Adrenal gland (tissue), 5 donors: ENCODE measurements at regions not wholly inside any gene's neighbourhood (a gene's known extent, or its start where the extent isn't known, plus 50 kb on each side); places are given as distances from the start of the nearest gene placed in this dataset.

Experiments used
- POLR2A ChIP-seq, 2 donors: fragments of 450-650 bp; IDR thresholded peaks; one replicate each; pipeline ENCODE4 v1.6.1; 2017; ENCODE audit warnings: antibody characterized with exemption in 2 of 2, mild to moderate bottlenecking in 2 of 2, moderate library complexity in 1 of 2
- TF ChIP-seq, protein P1 (sequence below), 6 experiments: fragments of 450-650 bp in 4 of 6; fragments of 200-600 bp in 2 of 6; sonication (generic) in 1 of 6; IDR thresholded peaks; 1 replicate in 5 of 6; 2 replicates in 1 of 6; pipeline versions ENCODE4 v1.5.1 to v1.8.0; 2016 to 2021; ENCODE audit warnings: antibody characterized with exemption in 6 of 6, mild to moderate bottlenecking in 2 of 6, moderate library complexity in 1 of 6
- donor health status: DM: no; HTN: no; CAD: no.

DNA sequence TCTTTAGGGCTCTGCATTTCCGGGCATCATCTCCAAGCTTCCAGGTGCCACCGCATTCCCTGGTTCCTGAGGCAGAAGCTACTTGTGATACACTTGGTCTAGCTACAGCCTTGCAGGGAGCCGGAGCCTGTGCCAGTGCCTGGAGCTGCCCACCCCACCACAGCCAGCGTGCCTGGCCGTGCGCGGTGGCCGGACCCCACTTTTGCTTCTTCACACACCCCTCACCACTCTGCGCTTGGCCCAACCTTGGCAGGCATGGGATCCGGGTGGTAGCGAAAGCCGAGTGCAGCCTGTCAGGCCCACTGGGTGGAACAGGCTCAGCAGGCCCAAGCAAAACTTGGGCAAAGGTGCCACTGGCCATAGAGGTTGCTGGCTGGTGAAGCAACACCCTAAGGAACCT lies 823.7 kb downstream of the GLUD2 start:
- TF ChIP-seq POLR2A (IDR thresholded peaks at IDR 0.05), result no peak
- TF ChIP-seq, protein P1, sequence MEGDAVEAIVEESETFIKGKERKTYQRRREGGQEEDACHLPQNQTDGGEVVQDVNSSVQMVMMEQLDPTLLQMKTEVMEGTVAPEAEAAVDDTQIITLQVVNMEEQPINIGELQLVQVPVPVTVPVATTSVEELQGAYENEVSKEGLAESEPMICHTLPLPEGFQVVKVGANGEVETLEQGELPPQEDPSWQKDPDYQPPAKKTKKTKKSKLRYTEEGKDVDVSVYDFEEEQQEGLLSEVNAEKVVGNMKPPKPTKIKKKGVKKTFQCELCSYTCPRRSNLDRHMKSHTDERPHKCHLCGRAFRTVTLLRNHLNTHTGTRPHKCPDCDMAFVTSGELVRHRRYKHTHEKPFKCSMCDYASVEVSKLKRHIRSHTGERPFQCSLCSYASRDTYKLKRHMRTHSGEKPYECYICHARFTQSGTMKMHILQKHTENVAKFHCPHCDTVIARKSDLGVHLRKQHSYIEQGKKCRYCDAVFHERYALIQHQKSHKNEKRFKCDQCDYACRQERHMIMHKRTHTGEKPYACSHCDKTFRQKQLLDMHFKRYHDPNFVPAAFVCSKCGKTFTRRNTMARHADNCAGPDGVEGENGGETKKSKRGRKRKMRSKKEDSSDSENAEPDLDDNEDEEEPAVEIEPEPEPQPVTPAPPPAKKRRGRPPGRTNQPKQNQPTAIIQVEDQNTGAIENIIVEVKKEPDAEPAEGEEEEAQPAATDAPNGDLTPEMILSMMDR (IDR thresholded peaks at IDR 0.05), result no peak
